Endothelial cell of umbilical vein (primary cell): ENCODE measurements at regions not wholly inside any gene's neighbourhood (a gene's known extent, or its start where the extent isn't known, plus 50 kb on each side); places are given as distances from the start of the nearest gene placed in this dataset.

ENCODE experiments used
- BruUV-seq: library from RNA; stranded (reverse); fragments of 400-500 nt; replicated peaks from 2 replicates; lab custom pipeline; 2021; lab: Mats Ljungman, UMichigan
- CTCF ChIA-PET: fragments of 300-600, 350-600 bp; sonication (Branson Sonifier 250); formaldehyde crosslinking; loops from one replicate; lab custom pipeline; 2021; ENCODE audit warnings: antibody characterized with exemption, inconsistent platforms; lab: Charles Lee
- POLR2A ChIA-PET: fragments of 300-600, 350-600 bp; sonication (Branson Sonifier 250); formaldehyde crosslinking; loops from one replicate; lab custom pipeline; 2021; ENCODE audit warnings: antibody characterized with exemption, inconsistent platforms; lab: Charles Lee
- DNase-seq: peaks from one replicate; pipeline ENCODE4 v3.0.0-alpha.2; 2011; ENCODE audit warnings: low read depth, low spot score
- FAIRE-seq: peaks from 2 replicates; lab custom pipeline; 2011; peaks lifted over from hg19 to GRCh38; lab: Jason Lieb, UNC
- H2AFZ ChIP-seq: 2 replicates; pipeline ENCODE4 v1.6.0; 2012; ENCODE audit warnings: low read depth, low read length, control low read depth, inconsistent platforms
- H3K27ac ChIP-seq: 2 replicates; pipeline ENCODE4 v1.5.1; 2011; ENCODE audit warnings: low read depth, mild to moderate bottlenecking, control low read depth, low read length, moderate library complexity; ENCODE audit not compliant: insufficient read depth
- H3K27me3 ChIP-seq, 2 experiments: 2 replicates each; pipeline versions ENCODE4 v1.6.0 to v1.6.1; 2011; ENCODE audit warnings: low read length in 2 of 2, mixed read lengths in 1 of 2; ENCODE audit not compliant: control insufficient read depth in 2 of 2, insufficient read depth in 2 of 2
- H3K36me3 ChIP-seq, 2 experiments: 2 replicates in 1 of 2; 3 replicates in 1 of 2; pipeline ENCODE4 v1.5.1; 2011; ENCODE audit warnings: low read length in 2 of 2, mild to moderate bottlenecking in 1 of 2, moderate library complexity in 1 of 2; ENCODE audit not compliant: control insufficient read depth in 2 of 2, insufficient read depth in 2 of 2; ENCODE audit errors: extremely low read depth in 1 of 2
- H3K4me1 ChIP-seq: 3 replicates; pipeline ENCODE4 v1.5.1; 2011; ENCODE audit warnings: mild to moderate bottlenecking, low read length; ENCODE audit not compliant: control insufficient read depth, insufficient read depth; ENCODE audit errors: extremely low read depth
- H3K4me2 ChIP-seq: 2 replicates; pipeline ENCODE4 v1.6.1; 2011; ENCODE audit warnings: low read length, control low read depth, mixed read lengths; ENCODE audit not compliant: insufficient read depth
- H3K4me3 ChIP-seq, 3 experiments: fragments of 200-600 bp in 1 of 3; sonication (generic), shearing (Covaris generic) in 1 of 3; replicated peaks in 1 of 3; 2 replicates each; pipeline ENCODE4 v1.5.1; 2011 to 2016; ENCODE audit warnings: control low read depth in 3 of 3, low read length in 3 of 3, mild to moderate bottlenecking in 2 of 3, inconsistent platforms in 1 of 3, low read depth in 1 of 3, moderate library complexity in 1 of 3; ENCODE audit not compliant: insufficient read depth in 1 of 3
- H3K79me2 ChIP-seq: 2 replicates; pipeline ENCODE4 v1.6.0; 2012; ENCODE audit warnings: low read length, inconsistent platforms; ENCODE audit not compliant: control insufficient read depth, insufficient read depth
- H3K9ac ChIP-seq: replicated peaks from 2 replicates; pipeline ENCODE3; 2011; ENCODE audit warnings: low read length, control low read depth; ENCODE audit not compliant: insufficient read depth; ENCODE audit errors: extremely low read depth
- H3K9me1 ChIP-seq: replicated peaks from 3 replicates; pipeline ENCODE4 v1.6.0; 2011; ENCODE audit warnings: mild to moderate bottlenecking, low read length; ENCODE audit not compliant: control insufficient read depth, insufficient read depth; ENCODE audit errors: extremely low read depth
- H3K9me3 ChIP-seq: replicated peaks from 2 replicates; pipeline ENCODE4 v1.5.1; 2012; ENCODE audit warnings: low read length, inconsistent platforms; ENCODE audit not compliant: control insufficient read depth, insufficient read depth
- H4K20me1 ChIP-seq: replicated peaks from 2 replicates; pipeline ENCODE3; 2011; ENCODE audit warnings: mild to moderate bottlenecking, low read length; ENCODE audit not compliant: control insufficient read depth, insufficient read depth; ENCODE audit errors: extremely low read depth
- EZH2 ChIP-seq: IDR thresholded peaks from 2 replicates; pipeline ENCODE4 v1.6.1; 2012; ENCODE audit warnings: borderline replicate concordance, low read depth, mild to moderate bottlenecking, moderate library complexity, low read length, inconsistent platforms; ENCODE audit not compliant: severe bottlenecking
- FOS ChIP-seq: IDR thresholded peaks from 2 replicates; pipeline ENCODE4 v1.6.1; 2011; ENCODE audit warnings: mild to moderate bottlenecking, low read length, moderate library complexity, borderline replicate concordance; ENCODE audit not compliant: insufficient read depth
- GATA2 ChIP-seq: IDR thresholded peaks from 2 replicates; pipeline ENCODE4 v1.7.0; 2011; ENCODE audit warnings: low read depth, mild to moderate bottlenecking, moderate library complexity, mixed read lengths, low read length; ENCODE audit not compliant: insufficient read length, insufficient read depth
- JUN ChIP-seq: IDR thresholded peaks from 2 replicates; pipeline ENCODE4 v1.6.1; 2011; ENCODE audit warnings: borderline replicate concordance, low read depth; ENCODE audit not compliant: insufficient read length, insufficient read depth
- MYC ChIP-seq: IDR thresholded peaks from one replicate; pipeline ENCODE4 v1.6.1; 2011; ENCODE audit warnings: mild to moderate bottlenecking, low read depth, low read length
- POLR2A ChIP-seq: IDR thresholded peaks from 2 replicates; pipeline ENCODE4 v1.6.1; 2012; ENCODE audit warnings: low read depth, mild to moderate bottlenecking, control low read depth, low read length
- POLR2AphosphoS5 ChIP-seq: IDR thresholded peaks from 2 replicates; pipeline ENCODE4 v1.6.1; 2012; ENCODE audit warnings: low read depth, mild to moderate bottlenecking, control low read depth, low read length, moderate library complexity; ENCODE audit not compliant: insufficient read depth
- dilution Hi-C: fragments of 300-500 bp; cut with MboI; formaldehyde crosslinking; loops from one replicate; pipeline ENCODE4 v1.15.0; 2019; ENCODE audit warnings: low sequenced_read_pairs; ENCODE audit not compliant: extremely low pct_ligation_motif_present
- intact Hi-C: fragments of 100-400 bp; cut with micrococcal nuclease; formaldehyde crosslinking; loops from one replicate; pipeline ENCODE4 v1.10.0; 2022
- TF ChIP-seq, protein P1 (sequence below): IDR thresholded peaks from 2 replicates; pipeline ENCODE4 v1.6.1; 2011; ENCODE audit not compliant: insufficient read depth, insufficient read length
- TF ChIP-seq, protein P2 (sequence below), 2 donors: IDR thresholded peaks; 1 replicate in 1 of 2; 2 replicates in 1 of 2; pipeline ENCODE4 v1.5.1; 2011; ENCODE audit warnings: low read length in 2 of 2, mild to moderate bottlenecking in 2 of 2, moderate library complexity in 2 of 2, control low read depth in 1 of 2, inconsistent platforms in 1 of 2, low read depth in 1 of 2; ENCODE audit not compliant: insufficient read depth in 1 of 2; ENCODE audit errors: extremely low read depth in 1 of 2

DNA sequence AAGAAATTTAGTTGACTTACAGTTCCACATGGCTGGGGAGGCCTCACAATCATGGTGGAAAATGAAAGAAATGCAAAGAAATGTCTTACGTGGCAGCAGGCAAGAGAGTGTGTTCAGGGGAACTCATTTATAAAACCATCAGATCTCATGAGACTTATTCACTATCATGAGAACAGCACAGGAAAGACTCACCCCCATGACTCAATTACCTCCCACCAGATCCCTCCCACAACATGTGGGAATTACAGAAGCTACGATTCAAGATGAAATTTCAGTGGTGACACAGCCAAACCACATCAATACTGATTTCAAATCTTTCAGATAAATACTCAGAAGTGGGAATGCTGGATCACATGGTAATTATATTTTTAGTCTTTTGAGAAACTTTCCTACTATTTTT is 1357.9 kb downstream of the SLITRK5 start:
- no peaks in the 10 kb centered on the region for H3K4me1 ChIP-seq
- BruUV-seq: no TSS peak
- no peak overlapping the region for H2AFZ ChIP-seq
- H3K9me3 ChIP-seq: peaks cover 2% of the 10 kb centered on the region
- H3K79me2 ChIP-seq: no peaks in the 10 kb centered on the region
- DNase-seq: no peak
- FAIRE-seq: no peak
- H3K9ac ChIP-seq: no peak overlapping the region
- H3K36me3 ChIP-seq: no peaks in the 10 kb centered on the region
- H3K27ac ChIP-seq: no peak overlapping the region
- no peak overlapping the region for H3K4me2 ChIP-seq
- no peak overlapping the region for H3K4me3 ChIP-seq
- dilution Hi-C loops (no loop called here), intact Hi-C loops (no loop called here)
- TF ChIP-seq MYC (no peak), EZH2 (no peak), JUN (no peak), POLR2A (no peak), GATA2 (no peak), POLR2AphosphoS5 (no peak), FOS (no peak)
- TF ChIP-seq, protein P1, sequence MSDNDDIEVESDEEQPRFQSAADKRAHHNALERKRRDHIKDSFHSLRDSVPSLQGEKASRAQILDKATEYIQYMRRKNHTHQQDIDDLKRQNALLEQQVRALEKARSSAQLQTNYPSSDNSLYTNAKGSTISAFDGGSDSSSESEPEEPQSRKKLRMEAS: no peak
- TF ChIP-seq, protein P2, sequence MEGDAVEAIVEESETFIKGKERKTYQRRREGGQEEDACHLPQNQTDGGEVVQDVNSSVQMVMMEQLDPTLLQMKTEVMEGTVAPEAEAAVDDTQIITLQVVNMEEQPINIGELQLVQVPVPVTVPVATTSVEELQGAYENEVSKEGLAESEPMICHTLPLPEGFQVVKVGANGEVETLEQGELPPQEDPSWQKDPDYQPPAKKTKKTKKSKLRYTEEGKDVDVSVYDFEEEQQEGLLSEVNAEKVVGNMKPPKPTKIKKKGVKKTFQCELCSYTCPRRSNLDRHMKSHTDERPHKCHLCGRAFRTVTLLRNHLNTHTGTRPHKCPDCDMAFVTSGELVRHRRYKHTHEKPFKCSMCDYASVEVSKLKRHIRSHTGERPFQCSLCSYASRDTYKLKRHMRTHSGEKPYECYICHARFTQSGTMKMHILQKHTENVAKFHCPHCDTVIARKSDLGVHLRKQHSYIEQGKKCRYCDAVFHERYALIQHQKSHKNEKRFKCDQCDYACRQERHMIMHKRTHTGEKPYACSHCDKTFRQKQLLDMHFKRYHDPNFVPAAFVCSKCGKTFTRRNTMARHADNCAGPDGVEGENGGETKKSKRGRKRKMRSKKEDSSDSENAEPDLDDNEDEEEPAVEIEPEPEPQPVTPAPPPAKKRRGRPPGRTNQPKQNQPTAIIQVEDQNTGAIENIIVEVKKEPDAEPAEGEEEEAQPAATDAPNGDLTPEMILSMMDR (IDR thresholded peaks at IDR 0.05; ENCODE audit: extremely low read depth in 1 of 2, insufficient read depth in 1 of 2, low read depth in 1 of 2, low read length in 2 of 2): no peak
- ChIA-PET CTCF (no interaction called here), POLR2A (no interaction called here)
- no peaks in the 10 kb centered on the region for H3K27me3 ChIP-seq
- H4K20me1 ChIP-seq: no peaks in the 10 kb centered on the region
- H3K9me1 ChIP-seq: no peaks in the 10 kb centered on the region
